Mesothelial cell of epicardium (in vitro differentiated cells): ENCODE measurements at regions not wholly inside any gene's neighbourhood (a gene's known extent, or its start where the extent isn't known, plus 50 kb on each side); places are given as distances from the start of the nearest gene placed in this dataset.

ENCODE experiments used
- DNase-seq, 2 experiments: peaks; one replicate each; pipeline ENCODE4 v3.0.0; 2021; ENCODE audit warnings: low spot score in 2 of 2; ENCODE audit not compliant: unreplicated experiment in 2 of 2
- H3K27ac Mint-ChIP-seq: 2 replicates; pipeline ENCODE4 v1.8.0; 2021; ENCODE audit warnings: mixed read lengths
- H3K27me3 Mint-ChIP-seq: 2 replicates; pipeline ENCODE4 v1.8.0; 2021; ENCODE audit warnings: low read depth, mixed read lengths
- H3K36me3 Mint-ChIP-seq: 2 replicates; pipeline ENCODE4 v1.8.0; 2021; ENCODE audit warnings: mixed read lengths
- H3K4me1 Mint-ChIP-seq: 2 replicates; pipeline ENCODE4 v1.8.0; 2021; ENCODE audit warnings: mixed read lengths
- H3K4me3 Mint-ChIP-seq: 2 replicates; pipeline ENCODE4 v1.8.0; 2021; ENCODE audit warnings: mild to moderate bottlenecking, moderate library complexity, mixed read lengths
- H3K9me3 Mint-ChIP-seq: 2 replicates; pipeline ENCODE4 v1.8.0; 2021; ENCODE audit warnings: mixed read lengths
- CTCF ChIP-seq: fragments of 200-600 bp; sonication (generic); IDR thresholded peaks from one replicate; pipeline ENCODE4 v1.5.0; 2021; ENCODE audit warnings: antibody characterized with exemption; ENCODE audit not compliant: unreplicated experiment

DNA sequence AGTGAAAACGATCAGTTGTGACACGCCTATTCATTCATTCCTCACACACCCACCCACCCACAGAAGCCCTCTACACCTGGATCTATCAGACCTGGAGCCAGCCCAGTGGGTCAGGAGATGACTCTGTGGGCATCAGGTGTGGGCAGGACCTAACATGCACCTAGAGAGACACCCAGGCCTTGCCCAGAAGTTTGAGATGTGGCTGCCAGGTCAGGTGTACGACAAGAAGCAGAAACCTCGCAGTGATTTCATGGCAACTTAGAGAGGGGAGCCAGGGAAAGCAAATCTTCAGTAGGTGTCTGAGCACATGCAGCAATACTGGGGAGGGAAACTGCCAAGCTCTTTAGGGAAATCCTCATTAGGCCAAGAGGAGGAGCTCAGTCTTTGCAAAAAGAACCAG, 264.7 kb upstream of the ROPN1 start:
- no peak for DNase-seq
- H3K27ac Mint-ChIP-seq, result peak overlapping the region; percentile 60
- H3K27me3 Mint-ChIP-seq, result no peaks in the 10 kb centered on the region
- H3K4me1 Mint-ChIP-seq, result peaks cover 39% of the 10 kb centered on the region
- no peaks in the 10 kb centered on the region for H3K9me3 Mint-ChIP-seq
- no peak overlapping the region for H3K4me3 Mint-ChIP-seq
- no peaks in the 10 kb centered on the region for H3K36me3 Mint-ChIP-seq
- TF ChIP-seq CTCF, result no peak

DNA sequence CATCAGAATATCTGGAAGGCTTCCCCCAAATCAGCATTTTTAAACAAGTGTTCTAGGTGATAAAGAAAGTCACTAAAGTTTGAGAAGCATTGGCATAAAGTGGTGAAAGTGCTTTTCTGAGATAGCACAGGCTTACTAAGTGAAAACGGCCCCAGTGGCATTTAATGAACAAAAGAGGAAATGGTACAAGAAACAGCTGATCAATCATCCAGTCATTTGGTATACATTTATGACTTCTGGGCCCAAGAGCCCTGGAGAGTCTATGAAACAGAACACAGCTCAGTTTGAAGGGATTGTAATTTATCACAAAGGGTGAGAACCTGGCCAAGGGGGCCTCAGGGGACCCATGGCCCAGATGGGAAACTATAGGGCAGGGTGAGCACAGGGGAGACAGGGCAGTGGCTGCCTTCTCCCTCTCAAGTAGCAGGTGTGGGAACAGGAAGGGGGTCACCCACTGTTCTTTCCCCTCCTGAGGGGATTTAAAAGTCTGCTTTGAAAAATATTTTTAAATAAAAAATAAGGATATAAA, 265.5 kb upstream of the ROPN1 start:
- Mint-ChIP-seq H3K4me3 (no peak overlapping the region), H3K27ac (no peak overlapping the region)
- no peak for DNase-seq

DNA sequence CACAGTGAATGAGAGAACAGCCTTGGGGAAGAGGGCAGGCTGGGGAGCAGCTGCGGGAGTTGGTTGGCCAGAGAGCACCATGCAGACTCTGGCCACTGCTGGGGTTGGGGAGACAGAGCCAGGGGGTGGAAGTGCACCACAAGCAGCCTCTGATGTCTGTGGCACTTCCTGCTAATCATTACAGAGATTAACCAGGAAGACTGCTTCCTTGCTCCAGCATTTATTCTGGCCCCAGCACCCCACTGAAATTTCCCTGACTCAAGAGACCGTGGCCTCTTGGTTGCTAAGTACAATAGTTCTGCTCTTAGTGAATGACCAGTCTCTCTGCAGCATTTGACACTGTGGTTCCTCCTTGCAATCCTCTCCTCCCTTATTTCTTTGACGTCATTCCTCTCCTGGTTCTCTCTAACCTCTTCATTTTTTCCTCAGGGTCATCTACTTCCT, 266.2 kb upstream of the ROPN1 start:
- no peaks in the 10 kb centered on the region for H3K36me3 Mint-ChIP-seq
- H3K27ac Mint-ChIP-seq, result peak overlapping the region; percentile 7
- DNase-seq, result no peak
- TF ChIP-seq CTCF, result no peak
- H3K27me3 Mint-ChIP-seq, result no peaks in the 10 kb centered on the region
- no peak overlapping the region for H3K4me3 Mint-ChIP-seq
- H3K4me1 Mint-ChIP-seq, result peaks cover 40% of the 10 kb centered on the region
- H3K9me3 Mint-ChIP-seq, result no peaks in the 10 kb centered on the region

More for the DNA sequence above, 265.5 kb upstream of the ROPN1 start:
- no peak for TF ChIP-seq CTCF
- Mint-ChIP-seq H3K27me3 (no peaks in the 10 kb centered on the region), H3K9me3 (no peaks in the 10 kb centered on the region), H3K4me1 (peaks cover 40% of the 10 kb centered on the region), H3K36me3 (no peaks in the 10 kb centered on the region)

DNA sequence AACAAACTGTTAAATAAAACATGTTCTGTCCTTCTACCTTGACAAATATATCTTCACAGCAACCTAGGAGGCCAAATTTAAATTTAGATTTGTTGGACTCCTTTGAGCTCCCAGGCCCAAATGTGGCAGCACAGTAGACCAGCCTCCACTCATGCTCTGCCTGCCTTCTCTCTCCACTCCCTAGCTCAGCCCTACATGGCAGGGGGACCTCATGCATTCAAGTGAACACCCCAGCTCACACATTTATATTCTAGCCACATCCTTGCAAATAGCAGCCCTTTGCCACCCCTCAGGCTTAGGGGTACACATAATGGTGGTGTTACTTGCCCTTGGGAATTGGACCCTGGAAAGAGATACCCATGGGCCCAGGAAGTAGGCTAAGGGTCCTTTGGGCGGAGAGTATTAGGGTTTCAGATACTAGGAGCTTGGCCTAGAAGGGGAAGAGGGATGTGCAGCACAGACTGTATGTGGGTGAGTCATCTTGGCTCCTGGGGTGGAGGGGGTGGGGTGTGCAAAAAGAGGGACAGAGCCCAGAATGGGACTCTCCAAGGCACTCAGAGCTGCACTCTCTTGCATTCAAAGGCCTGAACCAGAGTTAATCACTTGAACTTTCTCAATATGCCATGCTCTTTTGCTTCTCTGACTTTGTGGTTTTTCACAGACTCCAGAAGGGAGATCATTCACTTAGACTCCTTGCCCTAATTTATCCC, 268.4 kb upstream of the ROPN1 start:
- Mint-ChIP-seq H3K36me3 (peaks cover 5% of the 10 kb centered on the region), H3K9me3 (no peaks in the 10 kb centered on the region), H3K27me3 (no peaks in the 10 kb centered on the region), H3K27ac (peak overlapping the region; percentile 44), H3K4me3 (no peak overlapping the region), H3K4me1 (peaks cover 40% of the 10 kb centered on the region)
- no peak for DNase-seq
- no peak for TF ChIP-seq CTCF

DNA sequence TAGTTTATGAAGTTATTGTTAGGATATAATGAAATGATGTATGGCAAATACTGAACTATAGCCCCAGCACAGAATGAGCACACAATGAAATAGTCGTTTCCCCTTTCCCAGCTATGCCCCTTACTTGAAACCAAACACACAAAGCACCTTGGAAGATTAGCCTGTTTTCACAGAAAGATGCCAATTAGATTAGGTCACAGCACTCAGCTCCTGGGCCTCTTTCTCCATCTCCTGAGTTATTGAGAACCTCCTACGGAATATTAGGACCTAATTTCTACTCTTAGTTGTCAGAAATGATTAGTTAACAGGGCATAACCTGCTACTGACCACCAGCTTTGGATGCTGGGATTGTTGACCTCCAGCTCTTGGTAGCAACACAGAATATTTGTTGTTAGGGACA, 269.4 kb upstream of the ROPN1 start:
- no peak for DNase-seq
- H3K27me3 Mint-ChIP-seq, result no peaks in the 10 kb centered on the region
- H3K36me3 Mint-ChIP-seq, result peaks cover 5% of the 10 kb centered on the region
- no peak overlapping the region for H3K4me3 Mint-ChIP-seq
- H3K9me3 Mint-ChIP-seq, result no peaks in the 10 kb centered on the region
- peak overlapping the region; percentile 18 for H3K27ac Mint-ChIP-seq
- TF ChIP-seq CTCF, result no peak
- peaks cover 31% of the 10 kb centered on the region for H3K4me1 Mint-ChIP-seq
